ENCODE measurements at regions not wholly inside any gene's neighbourhood (a gene's known extent, or its start where the extent isn't known, plus 50 kb on each side); places are given as distances from the start of the nearest gene placed in this dataset.
A peak's percentile ranks its signal among the peaks of the same experiment; 100 is the strongest.
"Not testable (repeated sequence)": the region's sequence is repeated elsewhere in the genome, so short reads cannot be mapped to it uniquely, and the experiment has no call there.

DNA sequence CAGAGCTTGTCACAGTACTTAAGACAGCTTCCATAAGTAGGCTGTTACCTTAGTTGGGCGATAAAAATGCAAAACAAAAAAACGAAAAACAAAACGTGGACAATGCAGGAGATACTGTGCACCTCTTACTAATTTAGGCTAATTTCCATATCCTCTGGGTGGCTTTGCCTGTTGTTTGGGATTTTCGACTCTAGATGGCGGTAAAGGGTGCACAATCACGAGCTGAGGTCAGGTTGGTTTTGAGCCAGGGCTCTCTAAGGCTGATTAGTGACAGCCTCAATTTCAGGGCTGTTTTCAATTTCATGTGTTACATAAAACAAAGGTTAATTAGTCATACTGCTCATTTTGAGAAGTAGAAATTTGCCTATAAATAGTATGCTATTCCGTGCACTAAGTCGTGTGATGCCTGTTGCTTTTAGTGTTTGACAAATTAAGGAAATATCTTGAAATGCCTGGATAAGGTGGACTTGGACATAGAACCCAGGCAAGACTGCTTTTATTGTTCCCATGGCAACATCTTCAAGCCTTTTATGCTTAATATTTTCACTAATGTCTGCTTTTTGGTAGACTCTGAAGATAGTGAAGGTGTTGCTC lies 493.1 kb downstream of the SOCS6 start:
- no peaks in the 10 kb centered on the region for H3K36me3 Mint-ChIP-seq (ENCODE audit: low read depth)
- no peaks in the 10 kb centered on the region for H3K27me3 Mint-ChIP-seq
- ChIA-PET POLR2A (no interaction called here), CTCF (interaction anchor here (1.2 to 1.4 kb wide), 3 partner anchors 8 to 61 kb away, joined by 3 to 4 read pairs (median 4); no protein-coding TSS in a partner anchor)
- no peak overlapping the region for H3K27ac Mint-ChIP-seq
- no peaks in the 10 kb centered on the region for H3K9me3 Mint-ChIP-seq
- no peaks in the 10 kb centered on the region for H3K4me1 Mint-ChIP-seq
- DNase-seq, result peak; percentile 38
- H3K4me3 Mint-ChIP-seq, result no peak overlapping the region

DNA sequence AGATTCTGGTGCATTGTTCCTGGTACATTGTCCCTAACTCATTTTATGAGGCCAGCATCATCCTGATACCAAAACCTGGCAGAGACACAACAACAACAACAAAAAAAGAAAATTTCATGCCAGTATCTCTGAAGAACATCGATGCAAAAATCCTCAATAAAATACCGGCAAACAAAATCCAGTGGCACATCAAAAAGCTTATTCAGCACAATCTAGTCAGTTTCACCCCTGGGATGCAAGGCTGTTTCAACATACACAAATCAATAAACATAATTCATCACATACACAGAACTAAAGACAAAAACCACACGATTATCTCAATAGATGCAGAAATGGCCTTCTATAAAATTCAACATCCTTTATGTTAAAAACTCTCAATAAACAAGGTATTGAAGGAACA lies 477.4 kb downstream of the SOCS6 start:
- H3K27me3 Mint-ChIP-seq; H3K36me3 Mint-ChIP-seq (ENCODE audit: low read depth); POLR2A ChIA-PET; H3K9me3 Mint-ChIP-seq; DNase-seq; H3K4me1 Mint-ChIP-seq; H3K4me3 Mint-ChIP-seq; H3K27ac Mint-ChIP-seq: not testable (repeated sequence)
- CTCF ChIA-PET, result interaction anchor here (0.7 kb wide), 1 partner anchor 45 kb away, joined by 3 read pairs; no protein-coding TSS in a partner anchor

DNA sequence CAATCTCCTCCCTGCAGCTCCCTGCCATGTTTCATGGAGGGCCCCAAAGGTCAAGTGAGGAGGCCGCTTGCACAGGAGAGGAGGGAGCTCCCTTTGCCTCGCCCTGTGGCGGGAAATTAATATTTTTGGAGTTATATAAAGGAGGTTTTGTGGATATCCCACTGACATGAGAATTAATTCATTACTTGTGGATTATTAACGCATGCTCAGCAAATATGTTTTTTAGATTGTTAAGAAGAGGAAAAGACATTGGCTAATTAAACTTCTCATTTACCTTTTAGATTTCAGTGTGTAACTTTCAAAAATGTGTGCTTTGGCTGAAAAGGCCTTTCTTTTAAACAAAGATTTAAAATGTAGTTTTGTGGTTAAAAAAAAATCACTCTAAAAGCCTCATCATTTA lies 474.0 kb downstream of the SOCS6 start:
- no peaks in the 10 kb centered on the region for H3K4me1 Mint-ChIP-seq
- no peak overlapping the region for H3K4me3 Mint-ChIP-seq
- H3K27ac Mint-ChIP-seq, result no peak overlapping the region
- no peak for DNase-seq
- ChIA-PET POLR2A (no interaction called here), CTCF (no interaction called here)
- H3K36me3 Mint-ChIP-seq (ENCODE audit: low read depth), result no peaks in the 10 kb centered on the region
- peaks cover 7% of the 10 kb centered on the region for H3K9me3 Mint-ChIP-seq
- H3K27me3 Mint-ChIP-seq, result no peaks in the 10 kb centered on the region

DNA sequence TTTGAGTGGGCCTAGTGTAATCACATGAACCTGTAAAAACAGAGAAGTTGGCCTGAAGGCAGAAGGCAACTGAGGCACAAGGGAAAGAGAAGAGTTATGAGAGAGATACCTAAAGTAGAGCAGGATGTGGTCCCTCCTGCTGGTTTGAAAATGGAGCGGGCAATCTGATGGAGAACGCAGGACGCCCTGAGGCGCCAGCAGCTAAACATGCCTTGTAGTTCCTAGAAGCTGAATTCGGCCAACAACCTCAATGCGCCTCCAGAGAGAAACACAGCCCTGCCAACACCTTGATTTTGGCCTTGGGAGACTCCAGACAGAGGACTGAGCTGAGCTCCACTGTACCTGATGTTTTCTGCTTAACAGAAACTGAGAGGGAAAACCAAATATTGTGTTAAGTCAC lies 469.9 kb downstream of the SOCS6 start:
- ChIA-PET POLR2A (no interaction called here), CTCF (no interaction called here)
- Mint-ChIP-seq H3K9me3 (peaks cover 2% of the 10 kb centered on the region), H3K4me1 (no peaks in the 10 kb centered on the region), H3K27ac (no peak overlapping the region), H3K27me3 (no peaks in the 10 kb centered on the region), H3K36me3 (ENCODE audit: low read depth) (no peaks in the 10 kb centered on the region), H3K4me3 (no peak overlapping the region)
- DNase-seq, result no peak

DNA sequence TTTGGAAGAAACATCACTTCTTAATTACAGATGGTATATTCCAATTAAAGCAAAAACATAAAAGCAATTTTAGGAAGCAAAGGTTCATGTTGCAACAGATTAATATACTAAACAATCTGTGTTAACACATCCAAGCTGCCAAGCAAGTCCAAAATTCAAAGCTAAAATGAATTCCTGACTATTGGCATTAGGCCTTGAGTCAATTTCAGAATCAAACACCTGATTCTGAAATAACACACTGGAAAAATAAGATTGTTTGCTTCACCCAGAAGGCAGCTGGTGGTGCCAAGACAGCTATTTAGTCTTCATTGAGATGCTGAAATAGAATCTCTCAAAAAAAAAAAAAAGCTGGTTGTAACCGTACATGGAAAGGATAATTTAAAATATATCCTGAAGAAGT lies 465.6 kb downstream of the SOCS6 start:
- no peak for DNase-seq
- CTCF ChIA-PET, result no interaction called here
- H3K4me3 Mint-ChIP-seq, result no peak overlapping the region

DNA sequence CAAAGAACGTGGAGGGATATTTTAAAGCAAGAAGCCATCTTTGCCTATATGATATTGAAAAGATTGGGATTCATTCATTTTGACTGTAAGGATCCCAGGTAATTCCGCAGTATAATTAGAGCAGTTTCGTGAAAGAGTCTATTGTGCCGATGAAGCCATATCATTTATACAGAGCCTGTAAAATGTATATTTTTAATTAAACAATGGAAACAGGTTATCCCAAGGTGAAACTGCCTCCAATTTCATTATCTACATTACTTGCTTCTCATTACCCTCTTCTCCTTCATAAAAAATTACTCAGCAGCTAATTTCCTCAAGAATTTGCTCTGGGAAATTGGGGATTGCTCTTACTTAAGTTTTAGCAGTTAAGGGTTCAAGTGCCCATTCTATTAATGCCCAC lies 444.1 kb downstream of the SOCS6 start:
- Mint-ChIP-seq H3K9me3 (peaks cover 4% of the 10 kb centered on the region), H3K27ac (no peak overlapping the region), H3K4me3 (no peak overlapping the region), H3K36me3 (ENCODE audit: low read depth) (no peaks in the 10 kb centered on the region), H3K27me3 (no peaks in the 10 kb centered on the region), H3K4me1 (no peaks in the 10 kb centered on the region)
- CTCF ChIA-PET, result no interaction called here
- POLR2A ChIA-PET, result no interaction called here
- DNase-seq, result no peak

More for the DNA sequence above, 465.6 kb downstream of the SOCS6 start:
- H3K9me3 Mint-ChIP-seq, result peaks cover 7% of the 10 kb centered on the region
- H3K4me1 Mint-ChIP-seq, result no peaks in the 10 kb centered on the region
- POLR2A ChIA-PET, result no interaction called here
- no peaks in the 10 kb centered on the region for H3K36me3 Mint-ChIP-seq (ENCODE audit: low read depth)
- H3K27ac Mint-ChIP-seq, result no peak overlapping the region
- no peaks in the 10 kb centered on the region for H3K27me3 Mint-ChIP-seq

DNA sequence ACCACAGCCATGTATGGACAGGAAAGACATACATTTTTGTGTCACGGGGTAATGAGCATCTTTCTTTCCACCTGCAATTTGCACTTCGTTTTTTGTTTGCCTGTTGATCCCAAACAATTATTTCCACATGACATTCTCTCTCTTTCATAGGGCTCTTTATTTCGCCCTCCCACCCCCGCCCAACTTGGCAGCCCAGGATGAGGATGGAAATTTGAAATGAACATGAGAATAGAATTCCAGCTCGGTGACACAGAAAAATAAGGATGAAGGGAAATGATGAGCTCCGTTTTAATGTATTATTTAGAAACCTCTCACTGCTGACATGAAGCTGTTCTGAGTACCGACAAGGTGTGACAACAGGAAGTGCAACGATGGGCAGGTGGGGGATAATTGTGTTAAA lies 443.3 kb downstream of the SOCS6 start:
- H3K4me1 Mint-ChIP-seq, result no peaks in the 10 kb centered on the region
- H3K4me3 Mint-ChIP-seq, result no peak overlapping the region
- CTCF ChIA-PET, result interaction anchor here (0.7 kb wide), 1 partner anchor 63 kb away, joined by 3 read pairs; no protein-coding TSS in a partner anchor
- H3K27ac Mint-ChIP-seq, result no peak overlapping the region
- peaks cover 3% of the 10 kb centered on the region for H3K9me3 Mint-ChIP-seq
- H3K27me3 Mint-ChIP-seq, result no peaks in the 10 kb centered on the region
- POLR2A ChIA-PET, result no interaction called here
- H3K36me3 Mint-ChIP-seq (ENCODE audit: low read depth), result no peaks in the 10 kb centered on the region
- DNase-seq, result no peak

DNA sequence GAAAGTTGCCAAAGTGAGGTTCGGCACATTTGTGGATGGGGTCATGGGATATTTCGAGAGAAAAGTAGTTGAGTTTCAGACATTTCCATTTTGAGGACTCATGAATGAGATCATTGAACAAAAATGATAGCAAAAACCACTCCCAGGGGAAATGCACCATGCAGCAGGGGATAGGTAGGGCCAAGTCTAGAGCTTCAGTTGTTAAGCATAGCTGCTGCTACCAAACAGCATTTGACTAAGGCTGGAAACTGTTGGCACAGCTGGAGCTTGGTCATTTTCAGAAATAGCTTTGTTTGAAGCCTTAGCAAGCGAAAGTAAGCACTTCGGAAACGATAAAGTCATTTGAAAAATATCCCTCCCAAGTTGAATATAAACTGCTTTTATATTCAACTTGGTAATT lies 431.8 kb downstream of the SOCS6 start:
- Mint-ChIP-seq H3K27me3 (no peaks in the 10 kb centered on the region), H3K9me3 (peaks cover 7% of the 10 kb centered on the region), H3K27ac (no peak overlapping the region), H3K36me3 (ENCODE audit: low read depth) (no peaks in the 10 kb centered on the region), H3K4me1 (no peaks in the 10 kb centered on the region), H3K4me3 (no peak overlapping the region)
- DNase-seq, result no peak
- POLR2A ChIA-PET, result no interaction called here
- CTCF ChIA-PET, result interaction anchor here (0.6 to 1.2 kb wide), 4 partner anchors 45 to 269 kb away, joined by 3 to 4 read pairs (median 3); no protein-coding TSS in a partner anchor

DNA sequence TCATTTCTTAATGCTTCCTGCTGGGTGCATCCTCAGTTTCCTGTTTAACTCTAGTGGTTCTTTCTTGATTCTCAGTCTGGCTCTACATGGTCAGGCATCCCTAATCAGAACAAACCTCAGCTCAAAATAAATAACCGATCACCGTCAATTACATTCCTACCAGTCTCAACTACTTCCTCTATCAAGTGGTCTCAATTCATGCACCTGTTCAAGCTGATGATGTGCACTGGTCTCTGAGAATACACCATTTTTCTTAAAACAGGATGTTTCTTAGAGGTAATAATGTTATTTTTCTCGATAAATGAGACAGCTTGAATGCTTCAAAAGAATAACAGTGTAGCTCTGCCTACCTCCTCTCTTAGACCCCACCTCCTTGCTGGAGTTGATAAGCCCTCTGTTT lies 420.9 kb downstream of the SOCS6 start:
- H3K4me3 Mint-ChIP-seq, result no peak overlapping the region
- no peaks in the 10 kb centered on the region for H3K4me1 Mint-ChIP-seq
- peaks cover 12% of the 10 kb centered on the region for H3K9me3 Mint-ChIP-seq
- H3K27me3 Mint-ChIP-seq, result no peaks in the 10 kb centered on the region
- H3K36me3 Mint-ChIP-seq (ENCODE audit: low read depth), result no peaks in the 10 kb centered on the region
- ChIA-PET POLR2A (no interaction called here), CTCF (no interaction called here)
- DNase-seq, result no peak
- no peak overlapping the region for H3K27ac Mint-ChIP-seq

DNA sequence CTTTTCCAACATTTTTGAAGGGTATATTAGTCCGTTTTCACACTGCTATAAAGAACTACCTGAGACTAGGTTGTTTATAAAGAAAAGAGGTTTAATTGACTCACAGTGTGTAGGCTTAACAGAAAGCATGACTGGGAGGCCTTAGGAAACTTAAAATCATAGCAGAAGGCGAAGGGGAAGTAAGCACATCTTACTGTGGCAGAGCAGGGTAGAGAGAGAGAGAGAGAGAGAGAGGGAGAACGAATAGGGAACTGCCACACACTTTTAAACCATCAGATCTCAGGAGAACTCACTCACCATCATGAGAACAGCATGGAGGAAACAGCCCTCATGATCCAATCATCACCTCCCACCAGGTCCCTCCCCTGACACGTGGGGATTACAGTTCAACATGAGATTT lies 420.3 kb downstream of the SOCS6 start:
- no peaks in the 10 kb centered on the region for H3K27me3 Mint-ChIP-seq
- H3K4me1 Mint-ChIP-seq, result no peaks in the 10 kb centered on the region
- ChIA-PET CTCF (no interaction called here), POLR2A (no interaction called here)
- H3K36me3 Mint-ChIP-seq (ENCODE audit: low read depth), result no peaks in the 10 kb centered on the region
- H3K4me3 Mint-ChIP-seq, result no peak overlapping the region
- H3K27ac Mint-ChIP-seq, result no peak overlapping the region
- DNase-seq, result no peak
- peaks cover 12% of the 10 kb centered on the region for H3K9me3 Mint-ChIP-seq

DNA sequence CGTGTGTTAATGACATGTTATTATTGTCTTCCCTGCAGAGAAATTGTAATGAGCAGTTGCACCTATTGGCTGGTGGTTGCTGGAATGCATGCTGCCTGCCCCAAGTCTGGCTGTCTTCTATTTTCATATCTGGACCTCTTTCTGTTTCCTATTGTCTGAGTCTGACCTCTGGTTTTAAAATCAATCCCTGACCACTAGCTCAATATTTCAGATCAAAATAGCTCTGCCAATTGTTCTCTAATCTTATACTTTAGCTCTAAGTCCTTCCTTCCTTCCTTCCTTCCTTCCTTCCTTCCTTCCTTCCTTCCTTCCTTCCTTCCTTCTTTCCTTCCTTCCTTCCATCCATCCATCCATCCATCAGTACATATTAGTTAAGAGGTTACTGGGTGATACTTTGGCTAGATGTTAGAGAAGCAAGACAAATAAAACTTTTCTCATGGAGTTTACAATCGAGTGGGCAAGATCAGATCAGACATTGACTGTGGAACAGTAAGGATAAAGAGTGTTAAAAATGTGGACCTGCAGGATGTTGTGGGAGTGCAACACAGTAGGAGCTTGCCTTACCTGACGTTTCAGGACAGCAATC lies 417.1 kb downstream of the SOCS6 start:
- H3K36me3 Mint-ChIP-seq (ENCODE audit: low read depth), result no peaks in the 10 kb centered on the region

DNA sequence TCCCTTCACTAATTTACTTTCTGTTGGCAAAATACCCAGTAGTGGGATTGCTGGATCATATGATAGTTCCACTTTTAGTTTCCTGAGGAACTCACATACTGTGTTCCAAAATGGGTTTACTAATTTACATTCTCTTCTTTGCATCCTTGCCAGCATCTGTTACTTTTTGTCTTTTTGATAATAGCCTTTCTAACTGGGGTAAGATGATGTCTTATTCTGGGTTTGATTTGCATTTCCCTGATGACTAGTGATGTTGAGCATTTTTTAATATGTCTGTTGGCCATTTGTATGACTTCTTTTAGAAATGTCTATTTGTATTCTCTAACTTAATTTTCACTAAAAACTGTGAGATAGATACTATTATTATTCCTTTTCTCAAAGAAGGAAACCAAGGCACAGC lies 411.7 kb downstream of the SOCS6 start:
- ChIA-PET POLR2A (no interaction called here), CTCF (no interaction called here)
- Mint-ChIP-seq H3K4me3 (no peak overlapping the region), H3K9me3 (peaks cover 8% of the 10 kb centered on the region), H3K27ac (no peak overlapping the region), H3K4me1 (no peaks in the 10 kb centered on the region), H3K36me3 (ENCODE audit: low read depth) (no peaks in the 10 kb centered on the region), H3K27me3 (no peaks in the 10 kb centered on the region)
- DNase-seq, result no peak

More for the DNA sequence above, 417.1 kb downstream of the SOCS6 start:
- H3K4me1 Mint-ChIP-seq, result no peaks in the 10 kb centered on the region
- ChIA-PET POLR2A (no interaction called here), CTCF (no interaction called here)
- H3K27ac Mint-ChIP-seq, result no peak overlapping the region
- peaks cover 4% of the 10 kb centered on the region for H3K9me3 Mint-ChIP-seq
- no peaks in the 10 kb centered on the region for H3K27me3 Mint-ChIP-seq
- no peak overlapping the region for H3K4me3 Mint-ChIP-seq
- no peak for DNase-seq

DNA sequence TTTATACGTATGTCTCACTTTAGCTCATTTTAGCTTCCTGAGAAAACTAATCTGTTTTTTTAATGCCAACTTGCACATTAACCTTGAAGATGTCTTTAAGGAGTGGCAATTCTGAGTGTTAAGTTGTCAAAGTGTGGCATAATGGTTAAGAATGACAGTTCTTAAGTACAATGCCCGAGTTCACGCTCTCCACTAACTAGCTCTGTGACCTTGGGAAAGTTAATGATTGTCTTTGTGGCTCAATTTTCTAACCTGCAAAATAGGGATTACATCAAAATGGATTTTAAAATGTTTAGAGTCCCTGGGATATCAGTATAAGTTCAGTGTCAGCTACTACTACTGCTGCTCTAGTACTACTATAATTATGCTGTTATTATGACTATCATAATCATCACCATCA lies 409.7 kb downstream of the SOCS6 start:
- no peak overlapping the region for H3K4me3 Mint-ChIP-seq
- peaks cover 8% of the 10 kb centered on the region for H3K9me3 Mint-ChIP-seq
- DNase-seq, result no peak
- H3K4me1 Mint-ChIP-seq, result no peaks in the 10 kb centered on the region
- no peak overlapping the region for H3K27ac Mint-ChIP-seq
- H3K36me3 Mint-ChIP-seq (ENCODE audit: low read depth), result no peaks in the 10 kb centered on the region
- ChIA-PET POLR2A (no interaction called here), CTCF (no interaction called here)
- H3K27me3 Mint-ChIP-seq, result no peaks in the 10 kb centered on the region

DNA sequence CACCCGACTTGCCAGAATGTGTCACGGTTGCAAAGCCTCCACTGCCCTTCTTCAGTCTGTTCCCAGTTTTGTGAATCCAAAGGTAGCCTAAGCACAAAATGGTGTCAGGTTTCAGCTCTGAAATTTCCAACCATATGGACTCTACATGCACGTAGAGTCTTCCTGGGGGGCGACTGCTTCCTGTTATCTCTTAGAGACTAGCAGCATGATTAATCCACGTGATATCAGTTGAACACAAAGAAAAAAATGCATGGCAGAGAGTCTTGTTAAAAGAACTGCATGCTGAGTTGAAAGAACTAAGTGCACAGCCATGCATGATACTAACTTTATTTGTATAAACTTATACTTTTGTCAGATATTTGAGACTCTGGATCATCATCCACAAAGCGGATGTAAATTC lies 404.4 kb downstream of the SOCS6 start:
- Mint-ChIP-seq H3K36me3 (ENCODE audit: low read depth) (no peaks in the 10 kb centered on the region), H3K27ac (no peak overlapping the region), H3K27me3 (no peaks in the 10 kb centered on the region), H3K4me3 (no peak overlapping the region), H3K4me1 (no peaks in the 10 kb centered on the region), H3K9me3 (peaks cover 11% of the 10 kb centered on the region)
- CTCF ChIA-PET, result no interaction called here
- POLR2A ChIA-PET, result no interaction called here
- DNase-seq, result no peak
